CD4-positive, alpha-beta T cell treated with Interleukin-4 for 1 hour (primary cell): ENCODE measurements at regions not wholly inside any gene's neighbourhood (a gene's known extent, or its start where the extent isn't known, plus 50 kb on each side); places are given as distances from the start of the nearest gene placed in this dataset.
A peak's percentile ranks its signal among the peaks of the same experiment; 100 is the strongest.
"Not testable (repeated sequence)": the region's sequence is repeated elsewhere in the genome, so short reads cannot be mapped to it uniquely, and the experiment has no call there.

Experiments used
- DNase-seq, 2 donors: peaks; one replicate each; pipeline ENCODE4 v3.0.0-alpha.2; 2020 to 2022

DNA sequence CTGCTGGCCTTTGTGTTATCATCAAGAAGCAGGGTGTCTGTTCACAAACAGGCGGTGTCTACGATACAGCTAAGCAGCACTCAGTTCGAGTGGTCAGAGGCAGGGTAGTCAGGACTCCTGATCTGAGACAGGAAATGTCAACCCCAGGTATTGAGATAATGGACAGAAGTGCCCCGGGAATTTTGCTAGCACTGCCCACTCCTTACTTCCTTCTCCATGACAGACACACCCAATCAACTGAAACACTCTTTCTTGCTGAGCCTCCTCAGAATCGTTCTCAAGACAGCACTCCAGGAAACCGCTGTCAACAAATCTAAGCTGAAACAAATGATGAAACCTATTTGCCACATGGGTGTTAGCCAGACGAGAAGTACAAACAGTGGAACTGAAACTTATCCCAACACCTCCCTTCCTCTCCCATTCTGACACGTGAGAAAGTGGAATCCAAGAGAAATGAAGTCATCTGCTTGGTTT lies 109.3 kb downstream of the GTF2IRD2B start:
- DNase-seq, result not testable (repeated sequence)

DNA sequence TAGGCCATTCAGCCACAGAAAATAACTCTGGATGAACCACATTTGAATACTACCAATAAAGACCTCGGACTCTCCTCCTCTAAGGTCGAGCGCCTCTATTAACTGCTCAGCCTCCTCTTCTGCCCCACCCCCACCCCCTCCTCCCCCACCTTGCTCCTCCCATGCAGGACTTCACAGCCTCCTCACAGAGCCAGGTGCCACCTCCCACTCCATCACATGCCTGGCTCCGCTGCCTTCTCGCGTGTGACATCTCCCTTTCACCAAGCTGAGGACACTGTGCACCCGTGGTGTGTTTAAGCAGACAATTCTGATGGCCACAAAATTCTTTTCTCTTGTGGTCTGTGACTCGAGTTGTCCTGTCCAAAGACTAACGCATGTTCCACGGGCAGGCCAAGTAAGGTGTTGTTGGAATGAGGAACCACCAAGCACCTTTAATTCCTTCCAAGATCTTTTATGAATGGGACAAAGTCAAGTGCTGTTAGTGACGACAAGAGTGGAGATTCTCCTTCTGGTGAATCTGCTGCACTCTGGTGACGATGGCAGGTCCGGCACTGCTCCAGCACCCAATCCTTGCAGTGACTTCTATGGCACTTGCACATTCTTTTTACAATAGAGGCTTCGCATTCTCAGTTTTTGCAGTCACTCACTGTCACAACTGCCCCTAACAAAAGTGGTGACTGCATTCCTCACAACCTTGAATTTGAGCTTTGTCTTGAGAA lies 113.1 kb downstream of the GTF2IRD2B start:
- not testable (repeated sequence) for DNase-seq

DNA sequence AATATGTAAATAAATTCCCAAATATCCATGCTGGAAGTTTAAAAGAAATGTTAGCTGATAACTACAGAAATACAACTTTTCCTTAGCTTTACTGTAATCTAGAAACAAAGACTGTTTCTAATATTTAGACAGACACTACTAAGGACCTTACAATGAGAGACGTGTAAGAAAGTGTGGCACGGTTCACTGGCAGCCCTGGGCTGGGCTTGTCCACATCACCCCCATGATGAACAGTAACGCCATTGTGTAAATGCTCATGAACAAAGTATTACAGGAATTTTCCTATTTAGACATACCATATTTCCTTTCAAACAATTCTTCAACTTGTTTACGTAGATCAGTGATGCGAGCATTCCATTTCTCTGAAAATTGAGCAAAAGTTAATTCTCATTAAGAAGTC lies 123.1 kb downstream of the GTF2IRD2B start:
- not testable (repeated sequence) for DNase-seq

DNA sequence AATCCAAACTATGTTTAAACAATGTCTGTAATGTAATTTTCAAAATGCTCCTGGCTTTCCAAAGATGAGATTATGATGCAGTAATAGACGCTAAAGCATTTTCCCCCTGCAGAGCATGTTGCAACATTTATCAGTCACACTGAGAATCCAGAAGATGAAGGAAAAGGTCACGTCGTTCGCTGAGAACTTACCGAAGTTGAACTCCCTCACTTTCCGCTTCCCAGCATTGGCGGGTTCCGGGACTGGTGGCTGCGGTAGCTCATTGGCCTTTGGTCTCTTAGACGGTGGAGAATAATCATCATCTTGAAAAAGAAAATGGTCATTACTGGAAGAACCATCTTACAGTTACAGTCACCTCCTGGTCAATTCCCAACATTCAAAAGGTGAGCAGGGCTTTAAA lies 124.6 kb downstream of the GTF2IRD2B start:
- DNase-seq, result not testable (repeated sequence)

DNA sequence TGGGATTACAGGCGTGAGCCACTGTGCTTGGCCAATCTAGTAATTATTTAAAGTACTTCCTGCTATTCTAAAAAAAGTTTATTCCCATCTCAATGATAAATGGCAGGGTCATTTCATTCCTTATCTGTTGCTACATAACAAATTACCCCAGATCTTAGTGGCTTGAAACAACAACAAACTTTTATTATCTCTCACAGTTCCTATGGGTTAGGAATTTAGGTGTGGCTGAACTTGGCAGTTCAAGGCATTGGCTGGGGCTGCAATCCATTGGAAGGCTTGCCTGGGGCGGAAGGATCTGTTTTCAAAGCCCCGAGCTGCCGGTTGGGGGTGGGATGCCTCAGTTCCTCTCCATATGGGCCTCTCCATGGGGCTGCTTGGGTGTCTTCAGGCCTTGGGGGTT lies 133.7 kb downstream of the GTF2IRD2B start:
- not testable (repeated sequence) for DNase-seq

DNA sequence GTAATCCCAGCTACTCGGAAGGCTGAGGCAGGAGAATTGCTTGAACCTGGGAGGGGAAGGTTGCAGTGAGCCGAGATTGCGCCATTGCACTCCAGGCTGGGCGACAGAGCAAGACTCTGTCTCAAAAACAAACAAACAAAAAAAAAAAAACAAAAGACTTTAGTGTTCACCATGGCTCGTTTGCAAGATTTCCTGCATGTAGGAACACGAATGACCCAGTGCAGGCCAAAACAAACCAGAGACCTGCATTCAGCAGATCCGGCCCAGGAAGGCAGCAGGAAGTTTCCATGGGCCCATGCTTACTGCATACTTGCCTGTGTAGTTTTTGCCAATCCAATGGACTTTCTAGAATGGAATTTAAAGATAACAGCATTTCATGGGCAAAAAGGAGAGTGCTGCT lies 137.2 kb downstream of the GTF2IRD2B start:
- DNase-seq, result not testable (repeated sequence)

DNA sequence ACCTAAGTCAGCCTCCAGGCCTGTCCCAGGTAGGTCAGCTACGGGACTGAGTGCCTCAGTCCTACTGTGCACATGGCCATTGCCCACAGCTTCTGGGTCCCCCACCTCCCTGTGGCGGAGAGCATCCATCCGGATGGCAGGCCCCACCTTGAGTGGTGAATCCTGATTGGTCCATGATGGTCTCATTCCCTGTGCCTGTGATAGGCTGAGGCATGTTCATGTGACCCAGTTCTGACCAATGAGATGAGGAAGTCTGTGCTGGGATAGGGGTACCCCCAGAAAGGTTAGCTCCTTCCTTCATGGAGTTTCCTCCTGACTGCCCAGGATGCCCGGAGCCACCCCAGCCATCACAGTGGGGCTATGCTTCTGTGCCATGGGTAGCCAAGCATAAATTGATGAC lies 138.2 kb downstream of the GTF2IRD2B start:
- DNase-seq, result not testable (repeated sequence)

DNA sequence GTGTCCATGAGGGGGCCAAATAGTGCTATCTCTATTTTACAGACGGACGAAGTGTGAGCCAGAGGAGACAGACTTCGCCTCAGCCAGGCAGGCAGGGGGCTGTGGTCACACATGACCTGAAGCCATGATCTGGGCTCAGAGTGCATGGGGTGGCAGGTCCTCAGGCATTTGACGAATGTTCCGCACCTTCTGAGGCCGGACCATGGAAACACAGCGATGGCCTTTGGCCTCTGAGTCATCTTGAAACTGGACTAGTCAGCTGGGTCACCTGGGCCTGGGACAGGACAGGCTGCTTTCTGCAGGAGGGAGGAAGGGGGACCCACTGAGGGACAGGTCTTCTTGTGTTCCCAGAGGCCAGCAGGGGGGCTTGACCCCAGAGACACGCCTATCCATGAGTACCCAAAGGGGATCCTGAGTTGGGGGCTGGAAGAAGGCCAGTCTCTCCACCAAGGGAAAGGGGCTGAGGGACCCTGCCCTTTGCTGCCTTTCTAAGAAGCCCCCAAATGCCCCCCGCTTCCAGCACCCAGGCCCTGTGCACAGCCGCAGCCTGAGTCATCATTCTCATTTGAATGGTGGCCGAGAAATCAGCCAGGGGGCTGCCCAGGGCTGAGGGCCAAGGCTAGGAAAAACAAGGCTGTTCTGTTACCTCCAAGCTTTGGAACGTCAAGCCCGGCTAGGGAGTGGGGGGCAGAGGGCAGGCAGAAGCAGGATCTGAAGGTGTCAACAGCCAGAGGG lies 142.9 kb downstream of the GTF2IRD2B start:
- DNase-seq, result not testable (repeated sequence)

DNA sequence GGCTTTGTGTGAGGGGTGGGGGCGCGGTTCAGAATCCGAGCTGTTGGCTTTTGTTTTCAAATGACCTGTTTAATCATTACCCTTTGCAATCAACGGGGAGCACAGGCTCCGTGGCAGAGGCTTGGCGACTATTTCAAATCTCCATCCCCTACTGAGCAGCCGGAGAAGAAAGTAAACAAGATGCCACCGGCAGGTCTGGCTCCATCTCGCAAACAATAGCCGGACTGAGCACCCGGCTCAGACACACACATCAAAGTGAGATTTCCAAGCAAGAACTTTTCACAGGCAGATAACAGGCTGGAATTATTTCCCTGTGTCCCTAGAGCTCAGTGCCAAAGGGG lies 143.4 kb downstream of the GTF2IRD2B start:
- not testable (repeated sequence) for DNase-seq

DNA sequence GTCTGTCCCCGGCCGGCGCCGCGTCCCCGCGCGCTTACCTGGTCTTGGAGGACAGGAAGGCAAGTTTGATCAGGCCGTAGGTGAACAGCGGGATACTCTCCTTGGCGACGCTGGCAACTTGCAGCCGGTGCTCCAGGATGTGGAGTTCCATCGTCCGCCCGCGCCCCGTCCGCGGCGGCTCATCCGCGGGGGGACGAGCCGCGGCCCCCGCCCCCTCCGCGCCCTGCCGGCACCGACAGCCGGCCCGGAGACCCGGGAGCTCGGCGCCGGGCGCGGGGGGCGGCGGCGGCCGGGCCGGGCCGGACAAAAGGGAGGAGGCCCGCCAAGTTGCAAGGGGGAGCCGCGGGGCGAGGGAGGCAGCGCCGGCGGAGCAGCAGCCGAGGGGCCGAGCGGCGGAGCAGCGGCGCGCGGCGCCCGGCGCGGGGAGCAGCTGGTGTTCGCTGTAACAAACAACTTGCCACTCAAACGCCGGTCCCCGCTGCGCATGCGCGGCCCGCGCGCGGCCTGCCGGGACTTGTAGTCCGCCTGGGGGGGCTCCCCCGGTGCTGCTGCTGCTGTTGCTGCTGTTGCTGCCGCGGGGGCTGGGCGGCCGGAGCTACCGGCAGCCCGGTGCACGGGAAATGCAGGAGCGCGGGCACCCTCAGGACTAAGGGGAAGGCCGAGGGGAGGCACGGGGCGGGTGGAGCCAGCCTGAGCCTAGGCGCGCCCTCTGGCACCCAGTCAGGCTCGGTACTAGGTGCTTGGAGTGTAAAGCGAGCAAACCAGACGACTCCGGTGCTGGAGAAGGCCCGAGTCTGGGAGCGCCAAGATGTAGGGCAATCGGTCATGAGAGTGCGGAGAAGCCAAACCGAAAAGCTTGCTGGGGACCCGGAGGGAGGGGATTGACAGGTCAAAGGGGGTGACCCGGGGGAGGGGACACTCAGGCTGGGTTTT lies 145.1 kb downstream of the GTF2IRD2B start:
- peak; percentile 70 to 71 for DNase-seq

DNA sequence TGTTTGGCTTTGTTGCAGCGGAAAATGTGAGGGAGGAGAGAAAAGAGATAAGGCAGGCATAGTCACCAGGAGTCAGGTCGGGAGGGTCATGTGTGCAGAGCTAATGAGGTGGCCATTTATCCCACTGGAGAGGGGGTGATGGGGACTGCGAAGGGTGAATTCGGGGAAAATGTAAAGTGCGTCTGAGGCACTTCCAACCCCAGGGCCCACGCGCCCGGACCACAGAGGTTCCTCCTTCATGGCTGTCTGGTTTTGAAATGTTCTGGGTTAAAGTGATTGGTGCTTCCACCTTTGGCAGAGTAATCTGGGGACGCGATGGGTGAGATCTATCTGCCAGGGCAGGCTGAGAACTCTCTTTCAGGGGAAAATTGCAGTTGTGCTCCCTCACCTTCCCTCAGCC lies 145.9 kb downstream of the GTF2IRD2B start:
- DNase-seq, result not testable (repeated sequence)

DNA sequence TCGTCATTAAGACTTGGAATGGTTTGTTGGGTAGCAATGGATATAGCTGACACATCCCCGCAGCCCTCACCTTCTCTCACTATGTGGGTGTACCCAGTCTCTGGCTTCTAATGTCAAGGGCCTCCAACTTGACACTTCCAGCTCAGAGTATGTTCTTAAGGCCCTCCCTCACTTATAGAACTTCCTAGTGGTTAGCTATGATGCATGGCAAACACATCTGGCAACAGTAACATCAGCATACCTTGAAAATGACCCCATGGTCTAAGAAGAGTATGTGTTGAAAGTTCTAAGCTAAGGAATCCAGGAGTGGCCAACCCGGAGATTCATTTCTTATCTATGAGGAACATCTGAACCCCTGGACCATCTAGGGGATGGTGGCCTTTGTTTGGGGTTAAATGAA lies 151.2 kb downstream of the GTF2IRD2B start:
- DNase-seq, result not testable (repeated sequence)

DNA sequence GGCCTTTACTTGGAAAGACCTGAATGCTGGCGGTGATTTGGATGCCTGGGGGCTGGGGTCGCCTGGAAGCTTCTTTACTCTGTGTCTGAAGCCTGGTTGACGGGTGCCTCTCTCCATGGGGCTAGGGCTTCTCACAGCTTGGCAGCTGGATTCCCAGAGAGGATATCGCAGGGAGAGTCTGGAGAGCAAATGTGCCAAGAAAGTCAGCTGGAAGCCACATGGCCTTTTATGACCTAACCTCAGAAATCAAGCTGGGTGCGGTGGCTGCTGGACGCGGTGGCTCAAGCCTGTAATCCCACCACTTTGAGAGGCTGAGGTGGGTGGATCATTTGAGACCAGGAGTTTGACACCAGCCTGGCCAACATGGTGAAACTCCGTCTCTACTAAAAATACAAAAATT lies 147.2 kb upstream of the TRIM73 start:
- not testable (repeated sequence) for DNase-seq

DNA sequence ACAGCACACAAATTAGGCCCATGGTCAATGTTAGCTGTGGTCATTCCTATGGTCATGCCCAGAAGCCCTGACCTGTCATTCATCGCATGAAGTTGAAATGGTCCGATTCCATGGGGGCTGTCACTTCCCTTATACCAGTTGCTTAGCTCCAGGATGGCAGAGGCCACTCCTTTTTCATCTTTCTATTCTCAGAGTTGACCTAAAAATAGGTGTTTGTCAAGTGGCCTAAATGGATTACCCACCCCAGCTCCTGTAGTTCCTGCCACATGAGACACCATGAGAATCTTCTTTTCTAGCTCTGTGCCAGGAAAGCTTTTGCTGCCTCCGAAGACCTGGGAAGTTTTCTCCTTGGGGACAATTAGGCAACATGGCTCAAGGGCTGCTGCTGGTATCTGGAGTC lies 141.2 kb upstream of the TRIM73 start:
- not testable (repeated sequence) for DNase-seq

DNA sequence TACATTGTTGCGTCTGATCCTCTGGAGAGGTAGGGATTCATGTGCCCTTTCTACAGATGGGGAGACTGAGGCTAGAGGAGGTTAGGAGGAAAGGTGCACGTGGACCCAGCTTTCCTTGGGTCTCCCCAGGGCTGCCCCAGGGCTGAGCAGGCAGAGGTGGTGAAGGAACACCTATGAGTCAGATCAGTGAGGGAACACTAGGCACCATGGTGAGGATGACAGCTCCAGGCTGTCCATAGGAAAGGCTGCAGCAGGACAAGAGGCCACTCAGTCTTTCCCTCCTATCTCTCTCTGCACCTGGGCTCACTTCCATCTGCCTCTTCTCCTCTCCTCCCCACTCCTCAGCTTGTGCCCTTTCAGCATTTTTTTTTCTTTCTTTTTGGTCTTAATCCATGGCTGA lies 138.0 kb upstream of the TRIM73 start:
- DNase-seq, result not testable (repeated sequence)

DNA sequence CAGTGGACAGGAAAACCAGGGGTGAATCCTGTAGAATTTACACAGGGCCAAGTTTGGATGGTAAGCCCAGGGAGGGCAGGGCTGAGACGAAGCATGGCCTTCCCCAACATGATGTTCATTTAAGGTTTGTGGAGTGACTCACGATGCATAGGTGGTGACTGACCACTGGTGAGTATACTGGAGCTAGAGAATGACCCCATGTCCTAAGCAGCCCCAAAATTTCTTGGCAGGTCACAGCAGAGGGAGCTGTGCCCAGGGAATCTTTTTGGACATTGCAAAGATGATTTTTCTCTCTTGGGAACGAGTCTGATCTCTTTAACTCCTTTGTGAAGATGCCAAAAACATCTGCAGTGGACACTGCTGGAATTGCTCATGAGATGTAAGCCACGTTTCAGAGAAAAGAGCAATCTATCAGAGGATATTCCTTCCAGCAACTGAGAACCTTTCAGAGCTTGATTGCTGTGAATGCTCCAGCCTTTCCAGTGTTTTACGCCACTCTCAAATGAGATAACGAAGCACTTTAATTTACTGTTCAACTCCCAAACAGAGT lies 135.9 kb upstream of the TRIM73 start:
- DNase-seq, result not testable (repeated sequence)

DNA sequence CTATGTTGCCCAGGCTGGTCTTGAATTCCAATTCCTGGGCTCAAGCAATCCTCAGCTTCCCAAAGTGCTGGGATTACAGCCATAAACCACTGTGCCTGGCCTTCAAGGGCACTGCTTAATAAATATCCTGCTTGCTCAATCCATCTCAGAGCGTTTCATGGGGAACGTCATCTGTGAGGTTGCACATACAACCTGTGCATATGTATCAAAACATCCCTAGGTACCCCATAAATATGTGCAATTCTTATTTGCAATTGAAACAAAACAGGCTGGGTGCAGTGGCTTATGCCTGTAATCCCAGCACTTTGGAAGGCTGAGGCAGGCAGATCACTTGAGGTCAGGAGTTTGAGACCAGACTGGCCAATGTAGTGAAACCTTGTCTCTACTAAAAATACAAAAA lies 133.8 kb upstream of the TRIM73 start:
- DNase-seq, result not testable (repeated sequence)

DNA sequence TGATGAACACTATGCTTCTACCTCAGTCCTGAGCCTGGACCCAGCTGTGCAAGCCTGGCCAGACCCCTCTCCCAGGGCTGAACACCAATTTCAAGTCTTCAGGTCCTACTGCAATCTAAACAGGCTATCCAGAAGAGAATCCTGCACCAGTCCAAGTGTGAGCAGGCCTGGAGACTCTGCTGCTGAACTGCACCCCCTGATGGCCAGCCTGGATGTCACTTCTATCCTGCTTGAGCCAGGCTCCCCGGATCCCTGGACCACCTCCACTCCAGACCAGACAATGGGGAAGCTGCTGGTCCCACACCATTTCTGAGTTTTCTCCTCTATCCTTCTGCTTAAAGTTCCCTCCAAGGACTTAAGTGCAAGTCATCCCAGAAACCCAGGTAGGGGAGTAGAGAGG lies 127.3 kb upstream of the TRIM73 start:
- DNase-seq, result not testable (repeated sequence)

DNA sequence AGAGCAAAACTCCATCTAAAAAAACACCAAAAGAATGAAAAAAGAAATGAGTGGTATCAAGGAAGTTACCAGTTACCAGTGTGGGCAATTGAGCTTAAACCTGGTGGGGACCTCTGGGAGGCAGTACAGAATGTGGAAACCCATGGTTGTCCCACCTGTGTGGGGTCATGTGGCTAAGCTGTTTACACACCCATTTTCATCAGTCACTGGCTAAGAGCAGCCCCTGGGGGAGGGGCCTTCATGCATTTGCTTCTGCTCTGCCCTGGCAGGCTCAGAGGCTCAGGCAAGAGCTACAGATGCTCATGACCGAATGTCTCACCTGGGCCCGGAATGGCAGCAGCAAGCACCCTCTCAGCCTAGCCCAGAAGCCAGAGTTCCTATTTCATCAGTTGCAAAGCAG lies 126.3 kb upstream of the TRIM73 start:
- DNase-seq, result not testable (repeated sequence)

DNA sequence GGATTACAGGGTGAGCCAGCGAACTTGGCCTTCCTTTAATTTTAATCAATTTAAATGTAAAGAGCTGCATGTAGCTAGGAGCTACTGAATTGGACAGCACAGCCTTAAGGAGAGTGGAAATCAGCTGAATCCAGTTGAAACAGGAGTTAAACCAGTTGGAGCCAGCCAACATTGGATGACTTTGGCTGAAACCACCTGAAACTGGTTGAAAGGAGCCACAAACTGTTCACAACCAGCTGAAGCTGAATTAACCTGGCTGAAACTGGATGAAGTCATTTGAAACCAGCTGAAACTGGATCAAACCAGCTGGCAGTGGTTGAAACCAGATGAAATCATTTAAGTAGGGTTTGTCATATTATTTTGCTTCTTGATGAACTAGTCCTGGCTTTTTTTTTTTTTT lies 121.3 kb upstream of the TRIM73 start:
- DNase-seq, result not testable (repeated sequence)
